H9 (cell line): ENCODE measurements at regions not wholly inside any gene's neighbourhood (a gene's known extent, or its start where the extent isn't known, plus 50 kb on each side); places are given as distances from the start of the nearest gene placed in this dataset.

Experiments
- DNase-seq: peaks from one replicate; pipeline ENCODE4 v3.0.0-alpha.2; 2017
- H2AFZ ChIP-seq: one replicate; pipeline ENCODE4 v1.6.1; 2013; ENCODE audit warnings: mild to moderate bottlenecking, low read length, control low read depth, moderate library complexity
- H2AK5ac ChIP-seq: 2 replicates; pipeline ENCODE4 v1.6.1; 2013; ENCODE audit warnings: low read length, control low read depth, mixed read lengths; ENCODE audit not compliant: insufficient read length
- H2BK120ac ChIP-seq: one replicate; pipeline ENCODE4 v1.6.1; 2013; ENCODE audit warnings: low read depth, mild to moderate bottlenecking, low read length, control low read depth, inconsistent platforms; ENCODE audit not compliant: poor library complexity, severe bottlenecking
- H2BK12ac ChIP-seq: 2 replicates; pipeline ENCODE4 v1.6.1; 2013; ENCODE audit warnings: low read length, control low read depth, mixed read lengths, low read depth; ENCODE audit not compliant: insufficient read length
- H2BK15ac ChIP-seq: 2 replicates; pipeline ENCODE4 v1.6.1; 2013; ENCODE audit warnings: low read depth, low read length, control low read depth
- H2BK20ac ChIP-seq: one replicate; pipeline ENCODE4 v1.6.1; 2013; ENCODE audit warnings: low read depth, mild to moderate bottlenecking, low read length, control low read depth, inconsistent platforms; ENCODE audit not compliant: poor library complexity, severe bottlenecking
- H2BK5ac ChIP-seq: 2 replicates; pipeline ENCODE4 v1.6.1; 2013; ENCODE audit warnings: low read length, control low read depth, mixed read lengths; ENCODE audit not compliant: insufficient read length
- H3K14ac ChIP-seq: 2 replicates; pipeline ENCODE4 v1.6.1; 2013; ENCODE audit warnings: low read length, control low read depth; ENCODE audit not compliant: insufficient read depth
- H3K18ac ChIP-seq: 2 replicates; pipeline ENCODE4 v1.6.1; 2013; ENCODE audit warnings: low read depth, mild to moderate bottlenecking, mixed read lengths, low read length, control low read depth; ENCODE audit not compliant: insufficient read length
- H3K23ac ChIP-seq: 2 replicates; pipeline ENCODE4 v1.6.1; 2013; ENCODE audit warnings: low read length, control low read depth, mixed read lengths, low read depth; ENCODE audit not compliant: insufficient read length
- H3K23me2 ChIP-seq: 2 replicates; pipeline ENCODE4 v1.6.1; 2013; ENCODE audit warnings: low read depth, mild to moderate bottlenecking, mixed read lengths, low read length, control low read depth; ENCODE audit not compliant: insufficient read length, poor library complexity, severe bottlenecking
- H3K27ac ChIP-seq: 2 replicates; pipeline ENCODE4 v1.5.1; 2013; ENCODE audit warnings: low read length, control low read depth, mixed read lengths, low read depth; ENCODE audit not compliant: insufficient read length
- H3K27me3 ChIP-seq: 2 replicates; pipeline ENCODE4 v1.6.1; 2013; ENCODE audit warnings: low read length, control low read depth, inconsistent platforms; ENCODE audit not compliant: insufficient read depth
- H3K4ac ChIP-seq: 2 replicates; pipeline ENCODE4 v1.6.1; 2013; ENCODE audit warnings: low read depth, mild to moderate bottlenecking, control low read depth, inconsistent platforms, low read length, moderate library complexity
- H3K4me1 ChIP-seq: 2 replicates; pipeline ENCODE4 v1.6.1; 2013; ENCODE audit warnings: low read length, control low read depth, inconsistent platforms; ENCODE audit not compliant: insufficient read depth
- H3K4me2 ChIP-seq: 2 replicates; pipeline ENCODE4 v1.6.1; 2013; ENCODE audit warnings: low read length, control low read depth, mixed read lengths; ENCODE audit not compliant: insufficient read length, insufficient read depth
- H3K56ac ChIP-seq: 2 replicates; pipeline ENCODE4 v1.6.1; 2013; ENCODE audit warnings: low read depth, mild to moderate bottlenecking, mixed read lengths, low read length, control low read depth; ENCODE audit not compliant: insufficient read length
- H3K79me1 ChIP-seq: 2 replicates; pipeline ENCODE4 v1.6.1; 2013; ENCODE audit warnings: low read depth, mild to moderate bottlenecking, moderate library complexity, low read length, control low read depth, inconsistent platforms; ENCODE audit not compliant: insufficient read depth, poor library complexity, severe bottlenecking
- H3K79me2 ChIP-seq: 2 replicates; pipeline ENCODE4 v1.6.1; 2013; ENCODE audit warnings: low read length, control low read depth, inconsistent platforms; ENCODE audit not compliant: insufficient read depth
- H3K9ac ChIP-seq: 2 replicates; pipeline ENCODE4 v1.6.1; 2013; ENCODE audit warnings: low read length, control low read depth, mixed read lengths; ENCODE audit not compliant: insufficient read length; ENCODE audit errors: extremely low read depth
- H3K9me3 ChIP-seq: one replicate; pipeline ENCODE4 v1.6.1; 2013; ENCODE audit warnings: low read depth, low read length, inconsistent platforms; ENCODE audit not compliant: control insufficient read depth
- H3T11ph ChIP-seq: one replicate; pipeline ENCODE4 v1.6.1; 2013; ENCODE audit warnings: mild to moderate bottlenecking, low read length, control low read depth, inconsistent platforms
- H4K20me1 ChIP-seq: one replicate; pipeline ENCODE4 v1.6.1; 2013; ENCODE audit not compliant: control insufficient read depth, insufficient read length, insufficient read depth
- H4K5ac ChIP-seq: 2 replicates; pipeline ENCODE4 v1.6.1; 2013; ENCODE audit warnings: low read depth, mild to moderate bottlenecking, mixed read lengths, low read length, control low read depth; ENCODE audit not compliant: insufficient read length
- H4K8ac ChIP-seq: replicated peaks from 2 replicates; pipeline ENCODE4 v1.6.1; 2013; ENCODE audit warnings: low read length, control low read depth, mixed read lengths, low read depth; ENCODE audit not compliant: insufficient read length
- H4K91ac ChIP-seq: 2 replicates; pipeline ENCODE4 v1.6.1; 2013; ENCODE audit warnings: low read depth, mild to moderate bottlenecking, moderate library complexity, mixed read lengths, low read length, control low read depth; ENCODE audit not compliant: insufficient read length
- H3K27ac Mint-ChIP-seq, 3 experiments: 2 replicates in 2 of 3; 3 replicates in 1 of 3; pipeline ENCODE4 v1.8.0; 2020 to 2021; ENCODE audit warnings: mixed read lengths in 3 of 3, mild to moderate bottlenecking in 1 of 3, moderate library complexity in 1 of 3
- H3K27me3 Mint-ChIP-seq: 2 replicates; pipeline ENCODE4 v1.8.0; 2021; ENCODE audit warnings: low read depth, mild to moderate bottlenecking, moderate library complexity, mixed read lengths
- H3K36me3 Mint-ChIP-seq, 3 experiments: 2 replicates in 2 of 3; 3 replicates in 1 of 3; pipeline ENCODE4 v1.8.0; 2020 to 2021; ENCODE audit warnings: low read depth in 3 of 3, mixed read lengths in 3 of 3; ENCODE audit not compliant: insufficient read depth in 1 of 3
- H3K4me1 Mint-ChIP-seq, 2 experiments: 2 replicates each; pipeline ENCODE4 v1.8.0; 2020; ENCODE audit warnings: mixed read lengths in 2 of 2
- H3K4me3 Mint-ChIP-seq, 2 experiments: 2 replicates in 1 of 2; 3 replicates in 1 of 2; pipeline ENCODE4 v1.8.0; 2020 to 2021; ENCODE audit warnings: mild to moderate bottlenecking in 2 of 2, mixed read lengths in 2 of 2, moderate library complexity in 1 of 2
- H3K9me3 Mint-ChIP-seq, 2 experiments: 2 replicates in 1 of 2; 3 replicates in 1 of 2; pipeline ENCODE4 v1.8.0; 2020; ENCODE audit warnings: mild to moderate bottlenecking in 2 of 2, mixed read lengths in 2 of 2, moderate library complexity in 1 of 2
- CTCF ChIP-seq: fragments of 200-600 bp; sonication (generic); conservative IDR thresholded peaks from 3 replicates; pipeline ENCODE4 v1.8.0; 2021; ENCODE audit warnings: antibody characterized with exemption, mild to moderate bottlenecking
- WGBS: extraction: QIAGEN DNeasy Blood & Tissue Kit; methylation state at CpG from one replicate; pipeline ENCODE4 v1.1.7; 2013; ENCODE audit warnings: missing lambda C conversion rate, low lambda C conversion rate, mixed read lengths; ENCODE audit not compliant: insufficient read length; ENCODE audit errors: extremely low coverage; 5-methylcytosine and 5-hydroxymethylcytosine counted together

- H4K91ac ChIP-seq = no peak overlapping the region
- H3K27ac ChIP-seq = no peak overlapping the region
- H2AK5ac ChIP-seq = no peak overlapping the region
- H3K18ac ChIP-seq = no peak overlapping the region
- no peaks in the 10 kb centered on the region for H4K20me1 ChIP-seq
- H2BK20ac ChIP-seq = no peak overlapping the region
- Mint-ChIP-seq H3K4me1 (no peaks in the 10 kb centered on the region), H3K9me3 (peaks cover 0 to 3% of the 10 kb centered on the region in 2 experiments; a peak in 3 of 5 replicates), H3K36me3 (no peaks in the 10 kb centered on the region), H3K4me3 (no peak overlapping the region), H3K27me3 (no peaks in the 10 kb centered on the region), H3K27ac (peak overlapping the region in 2 of 3 experiments; percentile 35 to 79; a peak in 1 of 7 replicates)
- H2BK12ac ChIP-seq = no peak overlapping the region
- TF ChIP-seq CTCF = peak; percentile 48
- no peak overlapping the region for H3K4me2 ChIP-seq
- H4K5ac ChIP-seq = no peak overlapping the region
- no peaks in the 10 kb centered on the region for H3K23me2 ChIP-seq
- no peak overlapping the region for H3K4ac ChIP-seq
- no peaks in the 10 kb centered on the region for H3K9me3 ChIP-seq
- no peak overlapping the region for H3T11ph ChIP-seq
- no peaks in the 10 kb centered on the region for H3K79me1 ChIP-seq
- H2BK5ac ChIP-seq = no peak overlapping the region
- DNase-seq = no peak
- H3K27me3 ChIP-seq = no peaks in the 10 kb centered on the region
- H2BK15ac ChIP-seq = no peak overlapping the region
- no peak overlapping the region for H3K14ac ChIP-seq
- H3K79me2 ChIP-seq = no peaks in the 10 kb centered on the region
- H3K56ac ChIP-seq = no peak overlapping the region
- no CpG with 5 or more reads among the region's 7 CpGs for WGBS
- no peak overlapping the region for H4K8ac ChIP-seq
- H3K9ac ChIP-seq = no peak overlapping the region
- H3K4me1 ChIP-seq = no peaks in the 10 kb centered on the region
- H2AFZ ChIP-seq = no peak overlapping the region
- no peak overlapping the region for H2BK120ac ChIP-seq
- H3K23ac ChIP-seq = no peak overlapping the region
Measured at GRCh38 chr13:84455143-84455905, 573.0 kb upstream of the SLITRK1 start.
